SK-N-SH (cell line): ENCODE measurements at regions not wholly inside any gene's neighbourhood (a gene's known extent, or its start where the extent isn't known, plus 50 kb on each side); places are given as distances from the start of the nearest gene placed in this dataset.

Source experiments
- CTCF ChIA-PET: fragments of 300-600, 350-600 bp; formaldehyde crosslinking; extraction: SDS; loops from one replicate; lab custom pipeline; 2021; lab: Yijun Ruan, JAX
- POLR2A ChIA-PET: fragments of 350-600 bp; sonication (Branson Sonifier 250); formaldehyde crosslinking; extraction: SDS; loops from one replicate; lab custom pipeline; 2020; ENCODE audit warnings: antibody characterized with exemption, inconsistent platforms; lab: Yijun Ruan, JAX
- DNase-seq: peaks from one replicate; pipeline ENCODE4 v3.0.0; 2012
- H2AFZ ChIP-seq: fragments of 200-600 bp; sonication (generic); 2 replicates; pipeline ENCODE4 v1.8.1; 2016; ENCODE audit warnings: antibody characterized with exemption, mild to moderate bottlenecking, low read depth
- H3F3A ChIP-seq: fragments of 200-600 bp; sonication (generic); replicated peaks from 2 replicates; pipeline ENCODE3; 2016; ENCODE audit warnings: antibody characterized with exemption, mild to moderate bottlenecking; ENCODE audit not compliant: insufficient read depth
- H3K27ac ChIP-seq, 2 experiments: fragments of 200-500 bp in 1 of 2; fragments of 200-600 bp in 1 of 2; sonication (Bioruptor generic) in 1 of 2; sonication (generic), shearing (Covaris generic) in 1 of 2; 2 replicates each; pipeline versions ENCODE4 v1.5.1 to v1.6.1; 2014 to 2016; ENCODE audit warnings: low read depth in 2 of 2, inconsistent platforms in 1 of 2, low read length in 1 of 2, mild to moderate bottlenecking in 1 of 2, mixed read lengths in 1 of 2
- H3K27me3 ChIP-seq: fragments of 200-600 bp; sonication (generic), shearing (Covaris generic); 2 replicates; pipeline ENCODE4 v1.6.1; 2016; ENCODE audit warnings: mixed run types; ENCODE audit not compliant: insufficient read depth
- H3K36me3 ChIP-seq, 2 experiments: fragments of 200-500 bp in 1 of 2; fragments of 200-600 bp in 1 of 2; sonication (Bioruptor generic) in 1 of 2; sonication (generic) in 1 of 2; replicated peaks in 1 of 2; 2 replicates each; pipeline versions ENCODE3 to v1.5.1; 2014 to 2016; ENCODE audit warnings: low read length in 1 of 2, mild to moderate bottlenecking in 1 of 2; ENCODE audit not compliant: insufficient read depth in 2 of 2, control insufficient read depth in 1 of 2
- H3K4me1 ChIP-seq, 2 experiments: fragments of 200-500 bp in 1 of 2; fragments of 200-600 bp in 1 of 2; sonication (Bioruptor generic) in 1 of 2; sonication (generic), shearing (Covaris generic) in 1 of 2; 2 replicates each; pipeline versions ENCODE4 v1.5.1 to v1.6.1; 2014 to 2016; ENCODE audit warnings: low read depth in 1 of 2, low read length in 1 of 2, mixed run types in 1 of 2; ENCODE audit not compliant: insufficient read depth in 2 of 2, control insufficient read depth in 1 of 2
- H3K4me2 ChIP-seq: fragments of 200-600 bp; sonication (generic), shearing (Covaris generic); 2 replicates; pipeline ENCODE4 v1.6.1; 2017; ENCODE audit warnings: mixed run types
- H3K4me3 ChIP-seq, 2 experiments: fragments of 200-500 bp in 1 of 2; fragments of 200-600 bp in 1 of 2; sonication (Bioruptor generic) in 1 of 2; sonication (generic), shearing (Covaris generic) in 1 of 2; 2 replicates each; pipeline versions ENCODE4 v1.5.1 to v1.8.1; 2014 to 2016; ENCODE audit warnings: low read depth in 2 of 2, inconsistent platforms in 1 of 2, low read length in 1 of 2, mild to moderate bottlenecking in 1 of 2, mixed read lengths in 1 of 2, moderate library complexity in 1 of 2
- H3K79me2 ChIP-seq: fragments of 200-600 bp; sonication (generic); 2 replicates; pipeline ENCODE4 v1.8.1; 2017; ENCODE audit warnings: mild to moderate bottlenecking; ENCODE audit not compliant: insufficient read depth
- H3K9ac ChIP-seq: fragments of 200-600 bp; sonication (generic); 2 replicates; pipeline ENCODE4 v1.6.1; 2017; ENCODE audit warnings: mixed run types
- H3K9me2 ChIP-seq: fragments of 200-600 bp; sonication (generic); 2 replicates; pipeline ENCODE4 v1.6.1; 2017; ENCODE audit warnings: mixed run types
- H3K9me3 ChIP-seq: fragments of 200-600 bp; sonication (generic); 2 replicates; pipeline ENCODE4 v1.6.1; 2017; ENCODE audit warnings: mixed run types, mild to moderate bottlenecking, moderate library complexity
- H4K20me1 ChIP-seq: fragments of 200-600 bp; sonication (generic); 2 replicates; pipeline ENCODE4 v1.6.1; 2017; ENCODE audit warnings: mild to moderate bottlenecking, mixed run types; ENCODE audit not compliant: insufficient read depth
- CTCF ChIP-seq: fragments of 200-600 bp; sonication (generic); IDR thresholded peaks from 2 replicates; pipeline ENCODE4 v1.6.1; 2017; ENCODE audit warnings: antibody characterized with exemption, mild to moderate bottlenecking, moderate library complexity
- ELF1 ChIP-seq: IDR thresholded peaks from 2 replicates; pipeline ENCODE4 v1.4.0; 2012
- EP300 ChIP-seq, 2 experiments: IDR thresholded peaks; 2 replicates each; pipeline versions ENCODE4 v1.4.0 to v1.6.1; 2012; ENCODE audit warnings: borderline replicate concordance in 1 of 2, low read depth in 1 of 2, low read length in 1 of 2
- FOSL2 ChIP-seq: IDR thresholded peaks from 2 replicates; pipeline ENCODE4 v1.4.0; 2012; ENCODE audit warnings: low read depth, mild to moderate bottlenecking, moderate library complexity, borderline replicate concordance
- FOXJ3 ChIP-seq: sonication (generic); formaldehyde crosslinking; IDR thresholded peaks from 2 replicates; pipeline ENCODE4 v1.5.1; 2020; ENCODE audit warnings: mild to moderate bottlenecking, missing genetic modification reagents
- FOXM1 ChIP-seq: IDR thresholded peaks from 2 replicates; pipeline ENCODE4 v1.4.0; 2012; ENCODE audit warnings: low read depth, mild to moderate bottlenecking
- GABPA ChIP-seq: IDR thresholded peaks from 2 replicates; pipeline ENCODE4 v1.4.0; 2012; ENCODE audit warnings: low read depth, mild to moderate bottlenecking
- GATA2 ChIP-seq: sonication (generic); formaldehyde crosslinking; IDR thresholded peaks from 2 replicates; pipeline ENCODE4 v1.5.0; 2020; ENCODE audit warnings: mild to moderate bottlenecking, missing genetic modification reagents
- MXI1 ChIP-seq: IDR thresholded peaks from 2 replicates; pipeline ENCODE4 v1.6.1; 2012; ENCODE audit warnings: mild to moderate bottlenecking, low read depth, low read length, improper control_type of control experiment
- NFIC ChIP-seq: IDR thresholded peaks from 2 replicates; pipeline ENCODE4 v1.4.0; 2012; ENCODE audit warnings: borderline replicate concordance
- NRF1 ChIP-seq: IDR thresholded peaks from 2 replicates; pipeline ENCODE4 v1.6.1; 2012; ENCODE audit warnings: low read depth, mild to moderate bottlenecking, low read length
- POLR2AphosphoS5 ChIP-seq: IDR thresholded peaks from 2 replicates; pipeline ENCODE4 v1.6.1; 2012; ENCODE audit warnings: low read depth, low read length
- RCOR1 ChIP-seq: fragments of 150-350 bp; IDR thresholded peaks from 2 replicates; pipeline ENCODE4 v1.6.1; 2017; ENCODE audit warnings: antibody characterized with exemption, low read length
- RFX5 ChIP-seq: IDR thresholded peaks from 2 replicates; pipeline ENCODE4 v1.6.1; 2012; ENCODE audit warnings: mild to moderate bottlenecking, improper control_type of control experiment, low read length
- RXRA ChIP-seq: IDR thresholded peaks from 2 replicates; pipeline ENCODE4 v1.4.0; 2012; ENCODE audit warnings: low read depth, mild to moderate bottlenecking, borderline replicate concordance
- SMC3 ChIP-seq: IDR thresholded peaks from 2 replicates; pipeline ENCODE4 v1.6.1; 2012; ENCODE audit warnings: low read depth, low read length, improper control_type of control experiment
- USF1 ChIP-seq: IDR thresholded peaks from 2 replicates; pipeline ENCODE4 v1.4.0; 2012; ENCODE audit warnings: low read depth, borderline replicate concordance
- YY1 ChIP-seq: IDR thresholded peaks from 2 replicates; pipeline ENCODE4 v1.4.0; 2012; ENCODE audit warnings: low read depth, mild to moderate bottlenecking
- WGBS: methylation state at CpG from one replicate; pipeline ENCODE4 v1.1.6; 2017; ENCODE audit warnings: low lambda C conversion rate; 5-methylcytosine and 5-hydroxymethylcytosine counted together
- TF ChIP-seq, protein P1 (sequence below): fragments of 150-350 bp; IDR thresholded peaks from 2 replicates; pipeline ENCODE4 v1.6.1; 2017; ENCODE audit warnings: antibody characterized with exemption, low read length, low read depth, borderline replicate concordance
- TF ChIP-seq, protein P2 (sequence below): fragments of 150-350 bp; IDR thresholded peaks from 2 replicates; pipeline ENCODE4 v1.6.1; 2016; ENCODE audit warnings: mild to moderate bottlenecking, low read depth, low read length
- TF ChIP-seq, protein P3 (sequence below): IDR thresholded peaks from 2 replicates; pipeline ENCODE4 v1.4.0; 2012; ENCODE audit warnings: low read depth, borderline replicate concordance
- TF ChIP-seq, protein P4 (sequence below): IDR thresholded peaks from 2 replicates; pipeline ENCODE4 v1.6.1; 2012; ENCODE audit warnings: mild to moderate bottlenecking, low read depth, low read length, moderate library complexity

- TF ChIP-seq, protein P1, sequence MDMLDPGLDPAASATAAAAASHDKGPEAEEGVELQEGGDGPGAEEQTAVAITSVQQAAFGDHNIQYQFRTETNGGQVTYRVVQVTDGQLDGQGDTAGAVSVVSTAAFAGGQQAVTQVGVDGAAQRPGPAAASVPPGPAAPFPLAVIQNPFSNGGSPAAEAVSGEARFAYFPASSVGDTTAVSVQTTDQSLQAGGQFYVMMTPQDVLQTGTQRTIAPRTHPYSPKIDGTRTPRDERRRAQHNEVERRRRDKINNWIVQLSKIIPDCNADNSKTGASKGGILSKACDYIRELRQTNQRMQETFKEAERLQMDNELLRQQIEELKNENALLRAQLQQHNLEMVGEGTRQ: no peak
- TF ChIP-seq NRF1: no peak
- no peak for TF ChIP-seq GABPA
- TF ChIP-seq, protein P2, sequence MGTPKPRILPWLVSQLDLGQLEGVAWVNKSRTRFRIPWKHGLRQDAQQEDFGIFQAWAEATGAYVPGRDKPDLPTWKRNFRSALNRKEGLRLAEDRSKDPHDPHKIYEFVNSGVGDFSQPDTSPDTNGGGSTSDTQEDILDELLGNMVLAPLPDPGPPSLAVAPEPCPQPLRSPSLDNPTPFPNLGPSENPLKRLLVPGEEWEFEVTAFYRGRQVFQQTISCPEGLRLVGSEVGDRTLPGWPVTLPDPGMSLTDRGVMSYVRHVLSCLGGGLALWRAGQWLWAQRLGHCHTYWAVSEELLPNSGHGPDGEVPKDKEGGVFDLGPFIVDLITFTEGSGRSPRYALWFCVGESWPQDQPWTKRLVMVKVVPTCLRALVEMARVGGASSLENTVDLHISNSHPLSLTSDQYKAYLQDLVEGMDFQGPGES: no peak
- TF ChIP-seq POLR2AphosphoS5: no peak
- TF ChIP-seq MXI1: no peak
These were observed 304.6 kb downstream of the XPNPEP1 start (continued) for GRCh38 chr10:109618748-109619147.

DNA sequence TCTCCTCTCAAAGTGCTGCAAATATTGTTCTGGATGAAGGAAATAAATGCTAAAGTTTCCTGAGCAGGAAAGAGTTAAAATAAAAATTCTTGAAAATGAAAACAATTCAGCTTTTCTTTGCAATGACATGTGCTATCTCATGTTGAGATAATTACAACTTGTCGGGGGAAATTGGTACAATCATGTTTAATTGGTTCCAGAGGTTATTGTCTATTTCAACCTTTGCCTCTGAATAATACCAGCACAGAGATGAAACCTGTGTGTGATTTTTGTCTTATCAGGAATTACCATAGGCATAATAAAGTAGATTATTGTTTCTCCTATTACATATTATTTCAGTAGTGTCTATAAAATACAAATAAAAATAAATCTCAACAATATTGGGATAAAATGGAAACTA is 305.0 kb downstream of the XPNPEP1 start:
- H3K9me3 ChIP-seq: no peaks in the 10 kb centered on the region
- ChIA-PET CTCF (no interaction called here), POLR2A (no interaction called here)
- no peaks in the 10 kb centered on the region for H4K20me1 ChIP-seq
- TF ChIP-seq RFX5 (no peak), CTCF (no peak), FOXM1 (no peak), FOXJ3 (no peak), ELF1 (no peak), RCOR1 (no peak), GATA2 (CRISPR knock-in tag) (no peak), FOSL2 (no peak), RXRA (no peak), USF1 (no peak), YY1 (no peak), SMC3 (no peak), NFIC (no peak), EP300 (IDR thresholded peaks at IDR 0.05; ENCODE audit: borderline replicate concordance in 1 of 2, low read depth in 1 of 2, low read length in 1 of 2) (no peak)
- TF ChIP-seq, protein P3, sequence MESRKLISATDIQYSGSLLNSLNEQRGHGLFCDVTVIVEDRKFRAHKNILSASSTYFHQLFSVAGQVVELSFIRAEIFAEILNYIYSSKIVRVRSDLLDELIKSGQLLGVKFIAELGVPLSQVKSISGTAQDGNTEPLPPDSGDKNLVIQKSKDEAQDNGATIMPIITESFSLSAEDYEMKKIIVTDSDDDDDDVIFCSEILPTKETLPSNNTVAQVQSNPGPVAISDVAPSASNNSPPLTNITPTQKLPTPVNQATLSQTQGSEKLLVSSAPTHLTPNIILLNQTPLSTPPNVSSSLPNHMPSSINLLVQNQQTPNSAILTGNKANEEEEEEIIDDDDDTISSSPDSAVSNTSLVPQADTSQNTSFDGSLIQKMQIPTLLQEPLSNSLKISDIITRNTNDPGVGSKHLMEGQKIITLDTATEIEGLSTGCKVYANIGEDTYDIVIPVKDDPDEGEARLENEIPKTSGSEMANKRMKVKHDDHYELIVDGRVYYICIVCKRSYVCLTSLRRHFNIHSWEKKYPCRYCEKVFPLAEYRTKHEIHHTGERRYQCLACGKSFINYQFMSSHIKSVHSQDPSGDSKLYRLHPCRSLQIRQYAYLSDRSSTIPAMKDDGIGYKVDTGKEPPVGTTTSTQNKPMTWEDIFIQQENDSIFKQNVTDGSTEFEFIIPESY: no peak
- TF ChIP-seq, protein P4, sequence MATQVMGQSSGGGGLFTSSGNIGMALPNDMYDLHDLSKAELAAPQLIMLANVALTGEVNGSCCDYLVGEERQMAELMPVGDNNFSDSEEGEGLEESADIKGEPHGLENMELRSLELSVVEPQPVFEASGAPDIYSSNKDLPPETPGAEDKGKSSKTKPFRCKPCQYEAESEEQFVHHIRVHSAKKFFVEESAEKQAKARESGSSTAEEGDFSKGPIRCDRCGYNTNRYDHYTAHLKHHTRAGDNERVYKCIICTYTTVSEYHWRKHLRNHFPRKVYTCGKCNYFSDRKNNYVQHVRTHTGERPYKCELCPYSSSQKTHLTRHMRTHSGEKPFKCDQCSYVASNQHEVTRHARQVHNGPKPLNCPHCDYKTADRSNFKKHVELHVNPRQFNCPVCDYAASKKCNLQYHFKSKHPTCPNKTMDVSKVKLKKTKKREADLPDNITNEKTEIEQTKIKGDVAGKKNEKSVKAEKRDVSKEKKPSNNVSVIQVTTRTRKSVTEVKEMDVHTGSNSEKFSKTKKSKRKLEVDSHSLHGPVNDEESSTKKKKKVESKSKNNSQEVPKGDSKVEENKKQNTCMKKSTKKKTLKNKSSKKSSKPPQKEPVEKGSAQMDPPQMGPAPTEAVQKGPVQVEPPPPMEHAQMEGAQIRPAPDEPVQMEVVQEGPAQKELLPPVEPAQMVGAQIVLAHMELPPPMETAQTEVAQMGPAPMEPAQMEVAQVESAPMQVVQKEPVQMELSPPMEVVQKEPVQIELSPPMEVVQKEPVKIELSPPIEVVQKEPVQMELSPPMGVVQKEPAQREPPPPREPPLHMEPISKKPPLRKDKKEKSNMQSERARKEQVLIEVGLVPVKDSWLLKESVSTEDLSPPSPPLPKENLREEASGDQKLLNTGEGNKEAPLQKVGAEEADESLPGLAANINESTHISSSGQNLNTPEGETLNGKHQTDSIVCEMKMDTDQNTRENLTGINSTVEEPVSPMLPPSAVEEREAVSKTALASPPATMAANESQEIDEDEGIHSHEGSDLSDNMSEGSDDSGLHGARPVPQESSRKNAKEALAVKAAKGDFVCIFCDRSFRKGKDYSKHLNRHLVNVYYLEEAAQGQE: no peak
- no peak overlapping the region for H3K27ac ChIP-seq
- H3K9ac ChIP-seq: no peak overlapping the region
- no peaks in the 10 kb centered on the region for H3K9me2 ChIP-seq
- no peaks in the 10 kb centered on the region for H3K79me2 ChIP-seq
- no peak overlapping the region for H2AFZ ChIP-seq
- H3K4me2 ChIP-seq: no peak overlapping the region
- H3K4me1 ChIP-seq: no peaks in the 10 kb centered on the region
- H3F3A ChIP-seq: no peaks in the 10 kb centered on the region
- H3K27me3 ChIP-seq: no peaks in the 10 kb centered on the region
- no peak for DNase-seq
- no peaks in the 10 kb centered on the region for H3K36me3 ChIP-seq
- WGBS: 5% methylated on average over 1 of the region's 1 CpG
- H3K4me3 ChIP-seq: no peak overlapping the region
